Transverse colon (tissue), 4 donors: ENCODE measurements at regions not wholly inside any gene's neighbourhood (a gene's known extent, or its start where the extent isn't known, plus 50 kb on each side); places are given as distances from the start of the nearest gene placed in this dataset.

Source experiments
- CTCF ChIP-seq, 5 experiments: fragments of 200-600 bp in 3 of 5; fragments of 450-650 bp in 2 of 5; sonication (generic) in 3 of 5; IDR thresholded peaks; 1 replicate in 2 of 5; 2 replicates in 3 of 5; pipeline ENCODE4 v1.5.1; 2016 to 2017; ENCODE audit warnings: antibody characterized with exemption in 5 of 5, inconsistent platforms in 3 of 5, mild to moderate bottlenecking in 2 of 5, moderate library complexity in 1 of 5
- POLR2AphosphoS5 ChIP-seq, 3 donors: sonication (generic); formaldehyde crosslinking; IDR thresholded peaks; one replicate each; pipeline ENCODE4 v1.6.1; 2016; ENCODE audit warnings: antibody characterized with exemption in 3 of 3

GRCh38 chr6:98027898-98028297 is 744.9 kb upstream of the MMS22L start:
- no peak for TF ChIP-seq CTCF (IDR thresholded peaks at IDR 0.05)
- TF ChIP-seq POLR2AphosphoS5 (IDR thresholded peaks at IDR 0.05): no peak
